ENCODE measurements at regions not wholly inside any gene's neighbourhood (a gene's known extent, or its start where the extent isn't known, plus 50 kb on each side); places are given as distances from the start of the nearest gene placed in this dataset.

DNA sequence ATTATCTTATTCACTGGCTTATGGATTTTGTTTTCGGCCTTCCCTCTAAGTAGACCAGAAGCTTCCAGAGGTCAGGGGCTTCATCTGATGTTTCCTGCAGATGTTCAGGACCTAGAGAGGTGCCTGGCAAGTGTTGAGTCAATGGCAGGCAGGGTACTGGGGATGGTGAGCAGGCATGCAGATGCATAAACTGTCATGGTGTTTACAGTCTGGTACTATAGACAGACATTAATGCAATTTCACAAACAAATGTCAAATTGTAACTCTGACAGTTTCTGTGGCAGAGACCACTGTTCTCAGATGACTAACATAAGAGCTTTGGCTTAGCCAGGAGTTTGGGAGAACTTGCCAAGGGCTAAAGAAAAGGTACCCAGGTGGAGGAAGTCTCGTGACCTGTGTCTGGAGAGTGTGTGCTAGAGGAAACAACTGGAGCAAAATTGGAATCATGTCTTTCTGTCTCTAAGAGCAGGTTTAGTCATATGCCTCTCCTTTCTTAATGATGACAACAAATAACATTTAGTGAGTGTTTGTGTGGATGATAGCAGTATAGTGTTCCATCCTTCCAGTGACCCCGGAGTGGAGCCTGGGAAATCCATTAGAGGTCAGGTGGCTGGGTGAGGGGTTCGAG, 53.7 kb upstream of the TRAK1 start:
- DNase-seq: no peak

DNA sequence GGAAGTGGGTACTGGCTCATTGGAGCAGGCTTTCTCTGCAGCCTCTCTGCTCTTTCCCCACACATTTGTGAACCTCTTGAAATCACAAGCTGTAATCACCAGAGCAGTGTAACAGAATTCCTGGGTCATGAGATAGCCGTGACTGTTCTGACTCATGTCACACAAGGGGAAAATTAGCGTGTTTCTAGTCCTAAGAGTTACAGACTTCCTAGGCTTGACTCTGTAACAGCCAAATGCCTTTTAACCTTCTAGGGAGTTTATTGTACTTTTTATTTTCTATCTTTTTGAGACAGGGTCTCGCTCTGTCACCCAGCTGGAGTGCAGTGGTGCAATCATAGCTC, 54.7 kb upstream of the TRAK1 start:
- peak; percentile 72 to 91 for DNase-seq

DNA sequence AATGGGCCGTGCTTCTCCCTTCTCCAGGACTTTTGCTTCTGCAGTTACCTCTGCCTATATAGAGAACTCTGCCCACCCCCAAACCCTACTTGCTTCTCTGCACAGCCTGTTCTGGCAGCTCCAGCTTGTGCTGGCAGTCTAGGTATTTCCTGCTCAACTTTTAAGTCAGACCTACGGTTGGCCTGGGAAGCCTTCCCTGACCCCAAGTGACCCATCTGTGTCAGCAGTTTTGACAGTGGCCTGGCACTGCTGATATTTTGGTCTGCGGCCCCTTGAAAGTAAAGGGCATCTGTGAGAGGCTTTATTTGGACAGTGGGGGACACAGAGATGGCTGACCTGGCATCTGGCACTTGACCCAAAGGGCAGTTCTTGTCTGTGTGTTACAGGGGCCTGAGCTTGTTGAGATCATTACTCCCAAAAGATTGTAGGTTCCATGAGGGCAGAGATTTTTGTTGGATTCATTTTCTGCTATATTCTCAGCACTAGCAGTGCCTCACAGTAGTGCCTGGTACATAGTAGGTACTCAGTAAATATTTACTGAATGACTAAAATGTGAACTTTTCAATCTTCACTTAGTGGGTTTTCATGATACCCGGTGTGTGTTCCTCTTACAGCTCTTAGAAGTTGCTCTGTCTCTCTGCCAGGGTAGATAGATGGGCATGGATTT, 55.2 kb upstream of the TRAK1 start:
- peak in 1 of 2 donors; percentile 23 for DNase-seq

DNA sequence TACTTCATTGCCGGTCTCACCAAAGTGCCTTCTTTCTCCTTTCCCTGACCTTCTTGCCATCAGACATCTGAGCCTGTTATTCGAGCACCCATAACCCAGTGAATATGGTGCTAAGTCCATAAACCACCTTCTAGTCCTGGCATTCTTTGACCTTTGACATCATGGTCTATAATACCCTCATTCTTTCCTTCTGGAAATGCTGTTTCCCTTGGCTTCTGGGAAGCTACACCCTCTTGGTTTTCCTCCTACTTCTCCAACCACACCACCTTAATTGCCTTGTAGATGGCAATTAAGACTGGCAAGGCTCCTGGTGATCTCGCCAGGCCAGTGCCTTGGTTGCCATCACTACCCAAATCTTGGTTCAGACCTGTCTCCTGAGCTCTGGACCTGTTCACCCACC, 56.1 kb upstream of the TRAK1 start:
- DNase-seq: no peak

DNA sequence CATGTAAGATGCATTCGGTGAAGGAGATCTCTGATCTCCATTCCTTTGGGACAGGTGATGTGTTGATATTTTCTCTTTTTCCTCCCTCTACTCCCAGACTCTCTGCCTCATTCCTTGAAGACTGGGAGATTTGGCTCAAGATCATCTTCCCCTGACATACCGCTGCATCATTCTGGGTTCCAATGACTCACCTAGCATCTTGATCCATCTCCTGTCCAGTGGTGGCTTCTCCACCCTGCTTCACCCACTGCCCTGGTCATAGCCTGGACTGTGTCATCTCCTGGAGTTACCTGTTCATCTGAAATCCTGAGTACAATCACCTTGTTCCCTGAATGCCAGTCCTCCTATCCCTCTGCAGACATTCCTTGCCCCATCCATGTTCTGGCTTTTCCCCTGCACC, 57.4 kb upstream of the TRAK1 start:
- no peak for DNase-seq

DNA sequence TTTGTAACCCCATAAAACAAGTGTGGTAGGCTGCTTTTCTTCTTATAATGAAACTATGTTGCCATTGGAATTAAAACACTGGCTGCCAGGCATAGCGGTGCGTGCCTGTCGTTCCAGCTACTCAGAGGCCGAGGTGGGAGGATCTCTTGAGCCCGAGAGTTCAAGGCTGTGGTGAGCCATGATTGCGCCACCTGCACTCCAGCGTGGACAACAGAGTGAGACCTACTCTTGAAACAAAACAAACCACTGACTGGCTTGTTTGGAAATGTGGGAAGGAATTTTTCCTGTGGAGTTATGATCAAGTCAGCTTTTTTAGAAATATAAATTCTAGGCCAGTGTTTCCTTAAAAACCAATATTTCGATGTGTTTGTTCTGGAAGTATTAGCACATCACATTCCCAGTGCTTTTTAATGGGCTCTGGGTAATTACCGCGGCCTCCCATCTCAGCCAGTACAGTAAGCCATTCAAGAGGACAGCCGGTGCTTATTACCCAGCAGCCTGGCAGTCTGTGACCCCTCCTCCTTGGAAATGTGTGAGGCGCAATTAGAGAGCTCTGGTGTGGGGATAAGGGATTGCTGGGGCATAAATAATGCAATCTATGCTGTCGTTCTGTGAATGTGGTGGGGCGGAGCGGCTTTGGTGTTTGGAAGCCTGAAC, 58.3 kb upstream of the TRAK1 start:
- peak; percentile 62 to 78 for DNase-seq

DNA sequence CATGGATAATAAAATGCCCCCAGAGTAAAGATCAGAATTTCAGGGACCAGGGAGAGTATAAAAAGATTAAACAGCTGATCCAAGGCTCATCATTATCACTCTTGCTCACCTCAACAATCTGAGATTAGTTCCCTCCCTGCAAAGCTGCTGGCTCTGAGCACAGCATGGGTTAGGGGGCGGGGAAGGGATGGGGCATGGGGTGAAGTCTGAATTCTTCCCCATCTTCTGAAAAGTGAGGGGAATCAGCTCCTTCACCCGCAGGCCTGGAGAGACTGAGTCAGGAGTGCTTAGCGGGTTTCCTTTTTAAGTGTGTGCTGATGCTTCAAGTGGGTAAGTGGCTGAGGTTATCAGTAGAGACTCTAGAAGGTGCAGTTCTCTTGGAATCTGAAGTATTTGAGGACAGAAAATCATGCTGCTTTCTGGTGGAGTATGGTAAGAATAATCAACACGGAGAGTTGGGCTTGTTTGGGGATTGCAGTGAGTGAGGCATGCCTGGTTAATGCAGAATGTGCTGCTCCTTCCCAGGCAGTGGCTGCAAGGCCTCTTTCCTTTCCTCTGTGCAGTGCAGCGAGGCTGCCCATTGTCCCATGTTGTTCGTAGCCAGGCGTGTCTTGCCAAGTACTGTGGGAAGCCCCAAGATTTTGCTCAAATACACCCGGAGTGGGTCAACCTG, 59.2 kb upstream of the TRAK1 start:
- DNase-seq: no peak

DNA sequence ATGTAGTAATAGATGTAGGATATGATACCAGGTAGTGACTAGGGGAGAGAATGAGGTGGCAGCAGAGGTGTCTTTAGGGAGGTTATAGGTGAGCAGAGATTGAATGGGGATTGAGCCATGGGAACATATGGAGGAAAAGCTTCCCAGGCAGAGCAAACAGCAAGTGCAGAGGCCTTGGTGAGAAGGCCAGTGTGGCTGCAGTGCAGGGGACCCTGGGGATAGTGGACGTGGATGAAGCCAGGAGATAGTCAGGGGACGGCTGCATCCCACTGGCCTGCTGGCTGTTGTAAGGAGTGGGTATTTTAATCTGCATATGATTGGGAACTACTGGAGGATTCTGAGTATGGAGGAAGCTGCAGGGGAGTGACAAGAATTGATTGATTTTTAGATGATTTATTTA, 62.7 kb upstream of the TRAK1 start:
- no peak for DNase-seq

DNA sequence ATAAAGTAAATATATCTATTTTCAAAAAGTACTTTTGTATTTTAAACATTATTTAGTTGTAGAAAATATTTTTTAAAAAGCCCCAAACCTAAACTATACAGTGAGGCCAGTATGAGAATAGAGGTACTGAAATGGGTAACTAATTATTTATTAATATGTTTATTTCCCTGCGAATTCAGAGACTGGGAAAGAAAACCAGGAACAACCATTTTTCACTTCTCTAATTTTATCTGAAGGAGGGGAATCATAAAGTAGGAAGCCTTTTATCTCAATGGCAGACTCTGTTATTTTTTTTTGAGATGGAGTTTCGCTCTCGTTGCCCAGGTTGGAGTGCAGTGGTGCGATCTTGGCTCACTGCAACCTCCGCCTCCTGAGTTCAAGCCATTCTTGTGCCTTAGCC, 63.6 kb upstream of the TRAK1 start:
- peak; percentile 20 to 31 for DNase-seq

DNA sequence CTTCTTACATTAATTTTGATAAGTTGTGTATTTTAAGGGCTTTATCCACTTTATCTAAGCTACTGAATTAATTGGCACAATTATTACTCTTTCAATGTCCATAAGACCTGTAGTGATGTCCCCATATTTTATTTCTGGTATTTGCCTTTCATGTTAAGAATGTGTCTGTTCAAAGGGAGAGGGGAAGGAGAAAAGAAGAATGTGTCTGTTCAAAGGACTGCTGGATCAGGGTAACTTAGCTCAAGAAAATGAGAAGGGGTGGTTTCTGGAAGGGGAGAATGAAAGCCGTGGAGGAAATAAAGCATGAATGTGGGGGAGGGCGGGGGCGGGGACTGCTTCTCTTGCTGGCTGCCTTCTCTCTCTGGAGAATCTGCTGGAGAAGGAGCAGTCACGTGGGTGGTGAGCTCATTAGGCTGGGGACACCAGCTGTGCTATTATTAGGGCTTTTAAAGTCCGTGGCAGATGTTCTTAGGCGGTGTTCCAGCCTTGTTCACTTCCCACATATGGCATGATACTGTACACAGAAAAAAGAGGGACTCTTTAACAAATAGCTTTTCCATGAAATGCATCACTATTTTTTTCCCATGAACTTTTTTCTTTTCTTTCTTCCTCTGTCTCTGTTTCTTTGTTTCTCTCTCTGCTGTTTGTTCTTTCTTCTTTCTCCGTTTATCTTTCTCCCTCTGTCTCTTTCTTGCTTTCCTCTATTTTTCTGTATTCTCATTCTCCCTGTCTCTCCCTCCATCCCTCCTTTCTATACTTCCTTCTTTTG, 63.7 kb upstream of the ULK4 start:
- peak; percentile 89 to 96 for DNase-seq

DNA sequence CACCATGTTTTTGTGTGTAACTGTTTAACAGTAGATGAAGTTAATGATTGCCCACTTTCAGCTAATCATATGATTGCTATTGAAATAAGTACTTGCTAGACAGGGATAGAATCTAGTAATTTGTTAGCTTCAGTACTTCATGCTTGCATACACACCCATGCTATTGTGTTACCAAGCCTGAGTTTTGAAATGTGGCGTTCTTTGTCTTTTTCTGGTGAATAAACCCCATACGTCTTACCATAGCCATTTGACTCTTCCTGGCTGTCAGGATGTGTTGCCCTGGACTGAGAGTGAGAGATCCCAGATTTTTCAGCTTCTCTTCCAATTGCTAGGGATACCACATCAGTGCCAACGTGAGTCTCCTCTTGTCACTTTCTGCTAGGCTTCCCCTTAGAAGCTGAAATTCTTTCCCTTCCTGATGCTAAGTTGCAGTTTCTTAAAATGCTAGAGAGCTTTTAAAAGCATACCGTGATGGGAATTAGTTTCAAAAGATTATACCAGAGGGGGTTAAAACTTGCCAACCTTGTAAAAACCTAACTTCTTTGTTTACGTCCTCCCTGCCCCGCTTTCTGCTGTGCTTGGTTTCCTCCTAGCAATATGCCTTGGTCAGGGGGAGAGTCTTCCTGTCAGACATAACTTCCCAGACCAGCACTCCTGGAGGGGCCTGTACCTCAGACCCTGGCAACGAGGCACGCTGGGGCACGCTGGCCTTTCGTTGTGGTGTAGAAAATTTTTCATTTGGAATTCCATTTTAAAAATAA, 62.9 kb upstream of the ULK4 start:
- peak in 1 of 2 donors; percentile 14 for DNase-seq

DNA sequence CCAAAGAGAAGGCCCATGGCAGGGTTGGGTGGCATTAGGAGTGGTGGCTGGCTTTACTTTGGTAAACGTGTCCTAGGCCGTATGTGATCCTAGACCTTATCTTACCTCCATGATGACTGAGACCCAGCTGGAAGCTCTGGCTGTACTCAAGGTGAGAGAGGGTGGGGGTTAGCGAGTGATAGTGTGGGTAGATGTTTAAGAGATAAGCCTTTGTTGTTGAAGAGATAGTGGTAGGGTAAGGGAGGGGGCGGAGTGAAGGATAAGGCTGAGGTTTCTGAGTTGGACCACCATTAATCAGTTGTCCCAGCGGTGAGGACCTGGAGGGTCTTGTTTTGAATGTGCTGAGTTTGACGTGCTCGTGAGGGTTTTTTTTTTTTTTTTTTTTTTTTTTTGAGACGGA, 61.5 kb upstream of the ULK4 start:
- DNase-seq: no peak

DNA sequence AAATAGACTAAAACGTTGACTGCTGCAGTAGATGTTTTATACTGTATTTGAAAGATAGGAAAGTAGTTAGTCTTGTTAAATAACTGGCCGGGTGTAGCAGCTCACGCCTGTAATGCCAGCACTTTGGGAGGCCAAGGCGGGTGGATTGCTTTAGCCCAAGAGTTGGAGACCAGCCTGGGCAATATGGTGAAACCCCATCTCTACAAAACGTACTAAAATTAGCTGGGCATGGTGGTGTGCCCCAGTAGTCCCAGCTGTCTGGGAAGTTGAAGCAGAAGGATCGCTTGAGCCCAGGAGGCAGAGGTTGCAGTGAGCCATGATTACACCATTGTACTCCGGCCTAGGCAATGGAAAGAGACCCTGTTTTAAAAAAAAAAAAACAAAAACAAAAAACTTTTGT, 60.5 kb upstream of the ULK4 start:
- DNase-seq: no peak

DNA sequence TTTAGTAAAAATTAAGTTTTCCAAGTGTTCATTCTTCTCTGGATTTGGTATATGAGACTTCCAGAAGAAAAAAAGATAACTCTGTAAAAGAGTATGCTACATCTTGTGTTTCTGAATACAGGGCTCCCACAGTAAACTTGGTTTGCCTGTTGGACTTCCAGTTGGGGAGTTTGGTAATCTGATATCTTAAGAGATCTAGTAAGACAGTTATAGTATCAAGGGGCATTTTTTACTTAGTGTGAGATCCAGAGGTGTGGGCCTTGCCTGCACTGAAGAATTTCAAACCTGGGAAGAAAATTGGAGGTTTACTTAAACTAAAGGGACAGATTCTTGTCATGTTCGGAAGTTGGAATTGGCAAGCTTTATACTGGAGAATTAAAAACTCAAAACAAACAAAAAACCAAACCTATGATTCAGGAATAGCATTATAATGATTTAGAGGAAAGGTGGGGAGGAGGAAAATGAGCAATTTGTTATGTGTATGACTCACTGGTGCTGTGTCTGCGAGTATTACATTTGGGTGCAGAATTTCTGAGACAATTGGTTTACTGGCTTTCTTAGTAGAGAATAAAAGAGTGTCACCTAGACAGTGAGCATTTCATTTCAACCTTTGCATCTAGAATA, 58.9 kb upstream of the ULK4 start:
- no peak for DNase-seq

DNA sequence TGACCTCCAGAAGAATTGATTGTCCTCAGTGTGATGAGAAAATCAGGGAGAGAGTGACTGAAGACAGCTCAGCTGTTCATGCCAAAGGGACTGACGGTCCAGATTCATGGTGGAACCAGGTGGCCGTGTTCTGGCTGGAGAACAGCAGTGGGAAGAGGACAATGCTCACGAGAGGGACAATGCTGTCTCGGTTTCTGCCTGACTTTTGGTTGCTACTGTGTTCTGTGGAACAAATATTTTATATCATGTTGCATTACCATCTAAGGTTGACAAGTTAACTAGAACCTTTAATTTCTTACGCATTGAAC, 58.0 kb upstream of the ULK4 start:
- DNase-seq: no peak

DNA sequence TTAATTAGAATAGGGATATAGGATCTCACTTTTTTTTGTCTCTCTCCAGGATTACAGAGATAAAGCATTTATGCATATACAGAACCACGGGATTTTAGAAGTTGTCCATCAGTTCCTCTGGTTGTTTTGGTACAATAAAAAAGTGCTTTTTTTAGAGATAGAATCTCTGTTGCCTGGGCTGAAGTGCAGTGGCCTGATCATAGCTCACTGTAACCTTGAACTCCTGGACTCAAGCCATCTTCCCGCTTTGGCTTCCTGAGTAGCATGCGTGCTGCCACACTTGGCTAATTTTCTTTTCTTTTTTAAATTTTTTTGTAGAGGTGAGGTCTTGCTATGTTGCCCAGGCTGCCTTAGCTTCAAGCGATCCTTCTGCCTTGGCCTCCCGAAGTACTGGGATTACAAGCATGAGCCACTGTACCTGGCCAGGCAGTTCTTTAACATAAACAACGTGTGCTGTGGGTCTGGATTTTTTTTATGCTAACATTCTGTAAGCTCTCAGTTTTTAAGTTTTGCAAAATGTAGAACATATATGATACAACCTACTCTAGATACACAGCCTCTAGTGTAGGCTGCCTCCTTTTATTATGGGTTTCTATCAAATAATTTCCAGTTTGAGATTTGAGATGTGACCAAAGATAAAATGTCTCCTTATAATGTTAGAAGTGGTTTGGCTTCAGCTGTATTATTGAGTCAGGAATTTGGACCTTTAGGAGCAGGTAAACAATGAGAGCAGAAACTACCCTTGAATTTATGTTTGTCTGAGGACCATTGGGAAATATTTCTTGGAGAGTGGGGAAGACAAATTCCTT, 57.4 kb upstream of the ULK4 start:
- no peak for DNase-seq

DNA sequence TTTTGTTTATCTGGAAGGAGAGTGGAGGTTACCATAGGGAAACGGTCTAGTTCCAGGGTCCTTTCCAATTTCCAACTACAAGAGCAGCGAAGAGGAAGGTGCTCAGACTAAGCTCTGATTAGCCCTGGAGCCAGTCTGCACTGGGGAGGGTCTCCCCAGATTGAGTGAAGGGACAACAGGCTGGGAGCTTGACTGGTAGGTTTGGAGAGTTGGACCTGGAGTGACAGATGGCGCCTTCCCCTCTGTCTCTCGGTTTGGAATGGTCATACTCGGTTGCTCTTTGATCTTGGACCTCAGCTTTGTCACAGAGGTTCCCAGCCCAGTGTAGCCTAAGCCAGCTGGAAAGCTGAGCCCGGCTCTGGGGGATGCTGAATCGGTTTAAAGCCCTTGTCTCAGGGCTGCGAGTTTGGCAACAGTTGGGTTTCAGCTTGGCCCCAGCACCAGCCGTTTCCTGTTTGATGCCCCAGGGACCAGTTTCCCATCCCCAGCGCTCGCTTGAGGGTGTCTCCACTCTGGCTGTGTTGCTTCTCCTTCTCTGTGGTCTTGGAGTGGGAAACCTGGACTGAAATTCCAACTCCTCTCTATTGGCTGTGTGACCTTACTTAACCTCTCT, 53.1 kb upstream of the ULK4 start:
- peak; percentile 26 to 40 for DNase-seq

DNA sequence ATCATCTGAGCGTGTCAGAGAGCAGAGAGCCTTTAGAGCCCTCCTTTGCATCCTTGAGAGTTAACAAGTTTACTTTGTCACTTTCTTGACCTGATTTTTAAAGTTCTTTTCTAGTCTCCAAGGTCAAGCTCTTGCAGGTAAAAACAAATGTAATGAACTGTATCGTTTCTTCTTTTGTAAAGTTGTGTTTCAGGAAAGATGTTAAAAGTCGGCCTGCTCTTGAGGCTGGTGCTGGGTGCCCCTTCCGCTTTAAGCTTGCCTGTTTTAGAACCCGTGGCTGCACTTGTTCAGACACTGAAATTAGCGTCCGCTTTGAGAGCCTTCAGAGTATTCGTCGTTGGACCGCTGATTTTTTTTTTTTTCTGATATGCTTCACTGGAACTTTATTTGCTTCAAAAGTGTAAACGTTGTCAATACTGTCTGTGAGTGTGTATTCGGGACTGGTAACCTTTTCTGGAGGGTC, 52.6 kb upstream of the ULK4 start:
- peak; percentile 50 to 57 for DNase-seq

DNA sequence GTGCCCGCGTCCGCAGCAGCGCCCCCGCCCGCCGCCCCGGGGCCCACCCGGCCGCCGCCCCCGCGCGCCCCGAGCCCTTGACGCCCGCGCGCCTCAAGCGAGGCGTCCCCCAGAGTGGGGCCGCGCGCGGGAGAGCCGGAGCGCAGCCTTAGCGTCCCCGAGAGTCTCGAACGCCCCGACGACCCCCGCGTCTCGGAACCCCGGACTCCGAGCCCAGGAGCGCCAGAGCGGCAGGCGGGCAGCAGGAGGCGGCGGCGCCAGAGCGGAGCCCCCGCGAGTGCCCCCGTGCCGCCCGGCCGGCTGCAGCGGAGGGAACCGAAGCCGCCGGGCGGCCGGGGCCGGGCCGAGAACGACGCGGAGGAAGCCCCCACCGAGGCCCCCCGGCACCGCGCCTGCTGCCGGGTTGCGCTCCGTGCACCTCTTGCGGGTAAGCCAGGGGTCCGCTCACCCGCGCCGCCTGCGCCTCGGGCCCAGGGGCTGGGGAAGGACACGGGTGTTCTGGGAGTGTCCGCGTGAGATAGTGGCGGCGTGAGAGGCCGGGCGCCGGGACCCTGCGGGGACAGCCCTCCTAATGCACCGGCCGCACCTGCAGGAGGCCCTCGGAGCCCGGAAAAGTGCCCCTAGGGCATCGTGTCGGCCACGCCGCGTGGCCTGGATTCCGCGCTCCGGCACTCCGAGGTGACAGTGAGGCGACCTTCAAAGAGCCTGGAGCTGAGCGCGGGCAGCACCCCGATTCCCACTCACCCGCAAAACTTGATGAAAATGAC, 52.0 kb upstream of the ULK4 start:
- peak in 1 of 2 donors; percentile 30 for DNase-seq
